CD14-positive monocyte (primary cell): ENCODE measurements at regions not wholly inside any gene's neighbourhood (a gene's known extent, or its start where the extent isn't known, plus 50 kb on each side); places are given as distances from the start of the nearest gene placed in this dataset.

Source experiments
- DNase-seq, 3 donors: peaks; one replicate each; pipeline ENCODE4 v3.0.0-alpha.2; 2011 to 2022
- H2AFZ ChIP-seq: 2 replicates; pipeline ENCODE4 v1.6.0; 2012; ENCODE audit warnings: mild to moderate bottlenecking, low read depth, low read length, inconsistent platforms; ENCODE audit not compliant: insufficient read depth, poor library complexity, severe bottlenecking
- H3K27ac ChIP-seq, 2 donors: 1 replicate in 1 of 2; 2 replicates in 1 of 2; pipeline ENCODE4 v1.5.1; 2012 to 2013; ENCODE audit warnings: low read length in 2 of 2, control low read depth in 1 of 2, inconsistent platforms in 1 of 2, low read depth in 1 of 2, mild to moderate bottlenecking in 1 of 2
- H3K27me3 ChIP-seq, 2 donors: one replicate each; pipeline versions ENCODE4 v1.6.0 to v1.6.1; 2011 to 2013; ENCODE audit warnings: low read length in 2 of 2; ENCODE audit not compliant: control insufficient read depth in 2 of 2, insufficient read depth in 2 of 2
- H3K36me3 ChIP-seq, 2 donors: replicated peaks in 1 of 2; 1 replicate in 1 of 2; 2 replicates in 1 of 2; pipeline versions ENCODE4 v1.5.1 to v1.6.1; 2012 to 2013; ENCODE audit warnings: low read length in 2 of 2, control low read depth in 1 of 2, inconsistent platforms in 1 of 2, mild to moderate bottlenecking in 1 of 2; ENCODE audit not compliant: insufficient read depth in 2 of 2, control insufficient read depth in 1 of 2
- H3K4me1 ChIP-seq, 2 donors: 1 replicate in 1 of 2; 2 replicates in 1 of 2; pipeline versions ENCODE4 v1.5.1 to v1.6.1; 2012 to 2013; ENCODE audit warnings: low read length in 2 of 2, control low read depth in 1 of 2, inconsistent platforms in 1 of 2, mild to moderate bottlenecking in 1 of 2, moderate library complexity in 1 of 2; ENCODE audit not compliant: insufficient read depth in 2 of 2, control insufficient read depth in 1 of 2
- H3K4me2 ChIP-seq: replicated peaks from 2 replicates; pipeline ENCODE3; 2012; ENCODE audit warnings: low read length, moderate library complexity, mild to moderate bottlenecking; ENCODE audit not compliant: poor library complexity, severe bottlenecking; ENCODE audit errors: extremely low read depth
- H3K4me3 ChIP-seq, 3 experiments: fragments of 200-600 bp in 1 of 3; sonication (generic) in 1 of 3; replicated peaks in 1 of 3; 1 replicate in 2 of 3; 2 replicates in 1 of 3; pipeline ENCODE4 v1.5.1; 2011 to 2013; ENCODE audit warnings: low read length in 3 of 3, mild to moderate bottlenecking in 3 of 3, control low read depth in 2 of 3, low read depth in 2 of 3, inconsistent platforms in 1 of 3, moderate library complexity in 1 of 3
- H3K79me2 ChIP-seq: 2 replicates; pipeline ENCODE4 v1.6.0; 2012; ENCODE audit warnings: mild to moderate bottlenecking, control low read depth, inconsistent platforms, low read length, moderate library complexity; ENCODE audit not compliant: insufficient read depth
- H3K9ac ChIP-seq: 2 replicates; pipeline ENCODE4 v1.6.0; 2017; ENCODE audit warnings: low read length, mild to moderate bottlenecking; ENCODE audit not compliant: insufficient read depth, poor library complexity, severe bottlenecking
- H3K9me3 ChIP-seq, 2 donors: replicated peaks in 1 of 2; 1 replicate in 1 of 2; 2 replicates in 1 of 2; pipeline versions ENCODE4 v1.5.1 to v1.6.1; 2012 to 2013; ENCODE audit warnings: low read length in 2 of 2, control low read depth in 1 of 2; ENCODE audit not compliant: control insufficient read depth in 1 of 2, insufficient read depth in 1 of 2
- H4K20me1 ChIP-seq: 2 replicates; pipeline ENCODE4 v1.6.0; 2012; ENCODE audit warnings: mild to moderate bottlenecking, low read length, control low read depth, moderate library complexity; ENCODE audit not compliant: insufficient read depth
- H3K27ac Mint-ChIP-seq, 7 donors: one replicate each; pipeline ENCODE4 v1.8.0; 2020; ENCODE audit warnings: mild to moderate bottlenecking in 7 of 7, mixed read lengths in 7 of 7, moderate library complexity in 6 of 7, inconsistent platforms in 2 of 7
- H3K27me3 Mint-ChIP-seq, 3 donors: one replicate each; pipeline ENCODE4 v1.8.0; 2021 to 2022; ENCODE audit warnings: low read depth in 3 of 3, mild to moderate bottlenecking in 3 of 3, mixed read lengths in 3 of 3, moderate library complexity in 3 of 3, inconsistent platforms in 1 of 3
- H3K36me3 Mint-ChIP-seq, 2 donors: one replicate each; pipeline ENCODE4 v1.8.0; 2020; ENCODE audit warnings: mixed read lengths in 2 of 2, inconsistent platforms in 1 of 2, mild to moderate bottlenecking in 1 of 2
- H3K4me1 Mint-ChIP-seq: one replicate; pipeline ENCODE4 v1.8.0; 2020; ENCODE audit warnings: mild to moderate bottlenecking, mixed read lengths
- H3K4me3 Mint-ChIP-seq, 2 donors: one replicate each; pipeline ENCODE4 v1.8.0; 2020; ENCODE audit warnings: mild to moderate bottlenecking in 2 of 2, mixed read lengths in 2 of 2, moderate library complexity in 1 of 2
- H3K9me3 Mint-ChIP-seq, 7 donors: one replicate each; pipeline ENCODE4 v1.8.0; 2020 to 2022; ENCODE audit warnings: mixed read lengths in 7 of 7, mild to moderate bottlenecking in 6 of 7, moderate library complexity in 6 of 7, inconsistent platforms in 2 of 7
- CTCF ChIP-seq: fragments of 200-600 bp; IDR thresholded peaks from one replicate; pipeline ENCODE4 v1.8.0; 2022; ENCODE audit warnings: antibody characterized with exemption, mild to moderate bottlenecking
- WGBS: methylation state at CpG from one replicate; pipeline ENCODE4 v1.1.5; 2013; ENCODE audit warnings: missing lambda C conversion rate; ENCODE audit not compliant: insufficient coverage; 5-methylcytosine and 5-hydroxymethylcytosine counted together
- intact Hi-C, 2 donors: fragments of 100-400 bp; cut with micrococcal nuclease; formaldehyde crosslinking; loops; one replicate each; pipeline versions ENCODE4 v1.15.0 to v1.15.1; 2023

DNA sequence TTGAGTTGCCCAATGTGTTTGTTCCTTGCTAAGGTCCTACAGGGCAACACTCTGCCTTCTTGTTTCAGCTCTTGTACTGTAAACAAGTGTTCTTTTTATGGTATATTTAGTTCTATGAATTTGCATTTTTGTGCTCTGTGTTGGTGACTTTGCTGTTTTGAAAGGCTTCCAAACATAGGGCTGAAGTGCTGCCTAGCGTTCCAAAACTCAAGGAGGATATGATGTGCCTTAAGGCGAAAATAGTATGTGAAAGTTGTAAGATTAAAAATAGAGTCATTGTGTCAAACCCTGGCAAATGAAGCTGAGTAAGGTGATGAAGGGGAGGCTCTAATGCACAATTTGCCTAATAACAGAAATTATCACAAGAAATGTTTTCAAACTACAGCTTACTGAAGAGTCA is 372.7 kb upstream of the TOM1L1 start:
- no peaks in the 10 kb centered on the region for H3K36me3 Mint-ChIP-seq
- peaks cover 0 to 4% (median 0%) of the 10 kb centered on the region in 7 donors for H3K9me3 Mint-ChIP-seq
- H3K27ac Mint-ChIP-seq, result no peak overlapping the region
- Histone ChIP-seq H3K9me3 (no peaks in the 10 kb centered on the region), H3K79me2 (no peaks in the 10 kb centered on the region), H3K27ac (no peak overlapping the region), H3K9ac (no peak overlapping the region), H3K36me3 (no peaks in the 10 kb centered on the region), H3K4me1 (no peaks in the 10 kb centered on the region), H4K20me1 (no peaks in the 10 kb centered on the region), H2AFZ (no peak overlapping the region), H3K4me2 (no peak overlapping the region), H3K4me3 (no peak overlapping the region), H3K27me3 (no peaks in the 10 kb centered on the region)
- WGBS, result 60% methylated on average over 2 of the region's 2 CpGs
- no peaks in the 10 kb centered on the region for H3K4me1 Mint-ChIP-seq
- no peak overlapping the region for H3K4me3 Mint-ChIP-seq
- peaks cover 0 to 2% (median 0%) of the 10 kb centered on the region in 3 donors for H3K27me3 Mint-ChIP-seq
- no peak for DNase-seq
- intact Hi-C loops, result no loop called here
- TF ChIP-seq CTCF, result no peak

DNA sequence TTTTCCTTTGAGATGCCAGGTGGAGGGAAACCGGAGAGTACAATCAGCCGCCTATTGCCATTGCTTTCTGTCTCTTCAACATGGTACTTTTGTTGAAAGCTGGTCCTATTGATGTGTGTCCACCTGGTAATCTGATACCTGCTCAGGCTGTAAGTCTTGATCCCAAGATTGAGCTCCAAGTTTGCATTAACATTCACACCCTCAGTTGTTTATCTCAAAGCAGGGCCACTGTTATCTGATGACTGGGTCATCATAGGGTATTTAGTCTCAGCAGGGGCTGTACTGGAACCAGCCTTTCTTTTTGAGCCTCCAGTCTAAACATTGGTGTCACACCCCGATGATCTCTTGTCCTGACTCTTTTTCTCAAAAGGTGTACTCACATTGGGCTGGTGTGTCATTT is 370.3 kb upstream of the TOM1L1 start:
- H3K4me1 Mint-ChIP-seq, result no peaks in the 10 kb centered on the region
- no peaks in the 10 kb centered on the region for H3K79me2 ChIP-seq
- 100% methylated on average over 2 of the region's 3 CpGs for WGBS
- peaks cover 0 to 4% of the 10 kb centered on the region in 2 donors for H3K9me3 ChIP-seq
- no peak overlapping the region for H3K4me2 ChIP-seq
- H3K4me1 ChIP-seq, result no peaks in the 10 kb centered on the region
- intact Hi-C loops, result no loop called here
- no peak overlapping the region for H3K27ac Mint-ChIP-seq
- H3K4me3 ChIP-seq, result no peak overlapping the region
- no peaks in the 10 kb centered on the region for H3K36me3 Mint-ChIP-seq
- H3K27me3 Mint-ChIP-seq, result peaks cover 0 to 2% (median 0%) of the 10 kb centered on the region in 3 donors
- no peak for DNase-seq
- H3K9ac ChIP-seq, result no peak overlapping the region
- no peak overlapping the region for H3K27ac ChIP-seq
- no peak overlapping the region for H2AFZ ChIP-seq
- peaks cover 0 to 7% (median 2%) of the 10 kb centered on the region in 7 donors for H3K9me3 Mint-ChIP-seq
- H3K36me3 ChIP-seq, result no peaks in the 10 kb centered on the region
- H4K20me1 ChIP-seq, result no peaks in the 10 kb centered on the region
- TF ChIP-seq CTCF, result no peak
- H3K27me3 ChIP-seq, result no peaks in the 10 kb centered on the region
- H3K4me3 Mint-ChIP-seq, result no peak overlapping the region
